HEK293 (cell line): ENCODE measurements at regions not wholly inside any gene's neighbourhood (a gene's known extent, or its start where the extent isn't known, plus 50 kb on each side); places are given as distances from the start of the nearest gene placed in this dataset.

Source experiments
- GLI4 ChIP-seq: fragments of 450-650 bp; formaldehyde crosslinking; IDR thresholded peaks from 2 replicates; pipeline ENCODE4 v1.5.1; 2016; ENCODE audit warnings: missing biosample characterization, missing genetic modification characterization
- ZBTB7A ChIP-seq: fragments of 450-650 bp; formaldehyde crosslinking; IDR thresholded peaks from 2 replicates; pipeline ENCODE4 v1.5.1; 2016; ENCODE audit warnings: low read depth, missing biosample characterization, missing genetic modification characterization
- ZNF140 ChIP-seq: fragments of 450-650 bp; formaldehyde crosslinking; IDR thresholded peaks from 2 replicates; pipeline ENCODE4 v1.5.1; 2016; ENCODE audit warnings: missing biosample characterization, missing genetic modification characterization
- ZNF221 ChIP-seq: fragments of 450-650 bp; formaldehyde crosslinking; IDR thresholded peaks from 2 replicates; pipeline ENCODE4 v1.5.1; 2017; ENCODE audit warnings: missing biosample characterization, missing genetic modification characterization, borderline replicate concordance
- ZNF843 ChIP-seq: fragments of 450-650 bp; formaldehyde crosslinking; IDR thresholded peaks from 2 replicates; pipeline ENCODE4 v1.5.1; 2016; ENCODE audit warnings: missing biosample characterization, missing genetic modification characterization
- TF ChIP-seq, protein P1 (sequence below): fragments of 450-650 bp; IDR thresholded peaks from 2 replicates; pipeline ENCODE4 v1.5.1; 2018; ENCODE audit warnings: missing biosample characterization, missing genetic modification characterization
- TF ChIP-seq, protein P2 (sequence below): fragments of 450-650 bp; formaldehyde crosslinking; IDR thresholded peaks from 2 replicates; pipeline ENCODE4 v1.5.1; 2016; ENCODE audit warnings: missing biosample characterization, missing genetic modification characterization

DNA sequence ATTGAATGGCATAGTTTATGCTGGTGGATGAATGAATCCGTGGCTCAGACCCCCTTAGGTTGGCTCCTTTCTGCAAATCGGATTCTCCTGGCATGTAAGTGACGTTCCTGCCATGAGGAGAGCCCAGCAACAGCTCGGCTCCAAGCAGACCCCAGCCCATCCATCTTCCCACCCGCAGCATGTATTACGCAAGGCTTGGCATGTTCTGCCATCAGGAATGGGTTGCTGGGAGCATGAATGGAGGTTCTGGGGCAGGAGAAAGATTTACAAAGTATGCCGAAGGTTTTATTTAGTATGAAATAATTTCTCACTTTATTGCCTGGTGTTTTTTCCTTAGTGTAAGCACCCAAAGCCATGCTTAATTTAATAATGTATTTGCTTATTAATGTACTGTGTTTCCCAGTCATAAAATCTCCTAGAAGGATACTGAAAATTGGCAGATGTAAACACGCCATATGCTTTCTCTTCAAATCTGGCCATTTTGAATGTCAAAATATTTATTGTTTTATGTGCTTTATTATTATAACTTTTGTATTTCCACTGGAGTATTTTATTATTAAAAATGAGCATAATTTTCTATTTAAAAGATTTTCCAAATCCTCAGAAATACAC lies 128.5 kb downstream of the ACKR3 start:
- TF ChIP-seq GLI4 (tag by site-specific recombination): no peak
- no peak for TF ChIP-seq ZNF843 (tag by site-specific recombination)
- TF ChIP-seq, protein P1, sequence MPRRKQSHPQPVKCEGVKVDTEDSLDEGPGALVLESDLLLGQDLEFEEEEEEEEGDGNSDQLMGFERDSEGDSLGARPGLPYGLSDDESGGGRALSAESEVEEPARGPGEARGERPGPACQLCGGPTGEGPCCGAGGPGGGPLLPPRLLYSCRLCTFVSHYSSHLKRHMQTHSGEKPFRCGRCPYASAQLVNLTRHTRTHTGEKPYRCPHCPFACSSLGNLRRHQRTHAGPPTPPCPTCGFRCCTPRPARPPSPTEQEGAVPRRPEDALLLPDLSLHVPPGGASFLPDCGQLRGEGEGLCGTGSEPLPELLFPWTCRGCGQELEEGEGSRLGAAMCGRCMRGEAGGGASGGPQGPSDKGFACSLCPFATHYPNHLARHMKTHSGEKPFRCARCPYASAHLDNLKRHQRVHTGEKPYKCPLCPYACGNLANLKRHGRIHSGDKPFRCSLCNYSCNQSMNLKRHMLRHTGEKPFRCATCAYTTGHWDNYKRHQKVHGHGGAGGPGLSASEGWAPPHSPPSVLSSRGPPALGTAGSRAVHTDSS: no peak
- TF ChIP-seq ZNF140 (tag by site-specific recombination): no peak
- TF ChIP-seq ZBTB7A: no peak
- TF ChIP-seq, protein P2, sequence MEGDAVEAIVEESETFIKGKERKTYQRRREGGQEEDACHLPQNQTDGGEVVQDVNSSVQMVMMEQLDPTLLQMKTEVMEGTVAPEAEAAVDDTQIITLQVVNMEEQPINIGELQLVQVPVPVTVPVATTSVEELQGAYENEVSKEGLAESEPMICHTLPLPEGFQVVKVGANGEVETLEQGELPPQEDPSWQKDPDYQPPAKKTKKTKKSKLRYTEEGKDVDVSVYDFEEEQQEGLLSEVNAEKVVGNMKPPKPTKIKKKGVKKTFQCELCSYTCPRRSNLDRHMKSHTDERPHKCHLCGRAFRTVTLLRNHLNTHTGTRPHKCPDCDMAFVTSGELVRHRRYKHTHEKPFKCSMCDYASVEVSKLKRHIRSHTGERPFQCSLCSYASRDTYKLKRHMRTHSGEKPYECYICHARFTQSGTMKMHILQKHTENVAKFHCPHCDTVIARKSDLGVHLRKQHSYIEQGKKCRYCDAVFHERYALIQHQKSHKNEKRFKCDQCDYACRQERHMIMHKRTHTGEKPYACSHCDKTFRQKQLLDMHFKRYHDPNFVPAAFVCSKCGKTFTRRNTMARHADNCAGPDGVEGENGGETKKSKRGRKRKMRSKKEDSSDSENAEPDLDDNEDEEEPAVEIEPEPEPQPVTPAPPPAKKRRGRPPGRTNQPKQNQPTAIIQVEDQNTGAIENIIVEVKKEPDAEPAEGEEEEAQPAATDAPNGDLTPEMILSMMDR: no peak
- no peak for TF ChIP-seq ZNF221 (tag by site-specific recombination)
